K562 (cell line): ENCODE measurements at regions not wholly inside any gene's neighbourhood (a gene's known extent, or its start where the extent isn't known, plus 50 kb on each side); places are given as distances from the start of the nearest gene placed in this dataset.

Experiments used
- ATAC-seq: fragments of 200-7000 bp; cut with Tn5 transposase; 3 replicates; pipeline ENCODE4 v1.9.1; 2020; ENCODE audit warnings: moderate library complexity
- BruUV-seq: library from RNA; stranded (reverse); fragments of 400-500 nt; replicated peaks from 2 replicates; lab custom pipeline; 2021; lab: Mats Ljungman, UMichigan
- CTCF ChIA-PET: fragments of 300-600 bp; formaldehyde crosslinking; extraction: SDS; loops from one replicate; lab custom pipeline; 2021; ENCODE audit warnings: low intra/inter-chr PET ratio; lab: Yijun Ruan, JAX
- POLR2A ChIA-PET: fragments of 300-600, 350-650 bp; sonication (Branson Sonifier 250); formaldehyde crosslinking; extraction: SDS; loops from one replicate; lab custom pipeline; 2021; ENCODE audit warnings: antibody characterized with exemption, inconsistent platforms; lab: Yijun Ruan, JAX
- DNase-seq, 4 experiments: peaks; one replicate each; pipeline versions ENCODE4 v3.0.0 to v3.0.0-alpha.2; 2011 to 2018; ENCODE audit warnings: low spot score in 3 of 4, mixed read lengths in 3 of 4; ENCODE audit errors: extremely low read depth in 1 of 4
- FAIRE-seq: peaks from 2 replicates; lab custom pipeline; 2011; peaks lifted over from hg19 to GRCh38; lab: Jason Lieb, UNC
- H2AFZ ChIP-seq: 2 replicates; pipeline ENCODE4 v1.6.0; 2011; ENCODE audit warnings: low read depth, low read length, control low read depth, inconsistent platforms
- H3K27ac ChIP-seq: fragments of 200-600 bp; 3 replicates; pipeline ENCODE4 v1.8.0; 2011; ENCODE audit warnings: low read depth, mild to moderate bottlenecking, control low read depth, inconsistent platforms, low read length, moderate library complexity, mixed read lengths; ENCODE audit errors: extremely low read depth
- H3K27me3 ChIP-seq, 2 experiments: fragments of 300-600 bp in 1 of 2; 2 replicates in 1 of 2; 3 replicates in 1 of 2; pipeline versions ENCODE4 v1.6.0 to v1.8.0; 2011; ENCODE audit warnings: inconsistent platforms in 2 of 2, low read length in 2 of 2, mild to moderate bottlenecking in 1 of 2, mixed read lengths in 1 of 2, moderate library complexity in 1 of 2; ENCODE audit not compliant: control insufficient read depth in 2 of 2, insufficient read depth in 2 of 2
- H3K36me3 ChIP-seq: fragments of 300-600 bp; 3 replicates; pipeline ENCODE4 v1.8.0; 2011; ENCODE audit warnings: mild to moderate bottlenecking, low read length, inconsistent platforms; ENCODE audit not compliant: control insufficient read depth, insufficient read depth
- H3K4me1 ChIP-seq, 2 experiments: fragments of 200-600 bp in 1 of 2; replicated peaks in 1 of 2; 2 replicates in 1 of 2; 3 replicates in 1 of 2; pipeline versions ENCODE4 v1.5.1 to v1.8.0; 2011; ENCODE audit warnings: inconsistent platforms in 2 of 2, low read length in 2 of 2, mild to moderate bottlenecking in 1 of 2, mixed read lengths in 1 of 2, moderate library complexity in 1 of 2; ENCODE audit not compliant: control insufficient read depth in 2 of 2, insufficient read depth in 2 of 2
- H3K4me2 ChIP-seq: 2 replicates; pipeline ENCODE4 v1.6.1; 2011; ENCODE audit warnings: low read length, control low read depth, inconsistent platforms, mixed read lengths; ENCODE audit not compliant: insufficient read depth
- H3K4me3 ChIP-seq: fragments of 200-600 bp; sonication (generic), shearing (Covaris generic); 2 replicates; pipeline ENCODE4 v1.5.1; 2016; ENCODE audit warnings: control low read depth, inconsistent platforms
- H3K79me2 ChIP-seq: fragments of 200-600 bp; 3 replicates; pipeline ENCODE4 v1.8.0; 2011; ENCODE audit warnings: low read length, inconsistent platforms; ENCODE audit not compliant: control insufficient read depth, insufficient read depth
- H3K9ac ChIP-seq, 2 experiments: 2 replicates each; pipeline versions ENCODE4 v1.6.0 to v1.6.1; 2011; ENCODE audit warnings: low read depth in 2 of 2, low read length in 2 of 2, control low read depth in 1 of 2, inconsistent platforms in 1 of 2, mild to moderate bottlenecking in 1 of 2, mixed read lengths in 1 of 2; ENCODE audit not compliant: insufficient read depth in 1 of 2
- H3K9me1 ChIP-seq: one replicate; pipeline ENCODE4 v1.6.0; 2011; ENCODE audit warnings: inconsistent platforms, mild to moderate bottlenecking, low read length, moderate library complexity; ENCODE audit not compliant: control insufficient read depth, insufficient read depth
- H3K9me3 ChIP-seq: replicated peaks from 2 replicates; pipeline ENCODE4 v1.5.1; 2011; ENCODE audit warnings: low read depth, low read length, inconsistent platforms; ENCODE audit not compliant: control insufficient read depth, insufficient read depth
- H4K20me1 ChIP-seq: replicated peaks from 2 replicates; pipeline ENCODE4 v1.6.1; 2011; ENCODE audit warnings: low read length, inconsistent platforms, mixed read lengths; ENCODE audit not compliant: control insufficient read depth, insufficient read depth
- ELF1 ChIP-seq: fragments of 200-800 bp; sonication (Bioruptor generic); IDR thresholded peaks from 2 replicates; pipeline ENCODE4 v1.6.1; 2016; ENCODE audit warnings: missing genetic modification characterization, missing compliant biosample characterization
- HDGF ChIP-seq: fragments of 450-650 bp; IDR thresholded peaks from 2 replicates; pipeline ENCODE4 v1.6.1; 2016
- POLR2A ChIP-seq: fragments of 450-650 bp; conservative IDR thresholded peaks from 2 replicates; pipeline ENCODE4 v1.6.1; 2016
- POLR2B ChIP-seq: fragments of 450-650 bp; IDR thresholded peaks from 2 replicates; pipeline ENCODE4 v1.6.1; 2018; ENCODE audit warnings: low read depth; ENCODE audit not compliant: partially characterized antibody
- RBM25 ChIP-seq: fragments of 200-400 bp; formaldehyde crosslinking; IDR thresholded peaks from 2 replicates; pipeline ENCODE4 v1.6.1; 2018; ENCODE audit warnings: low read length, low read depth, moderate library complexity; ENCODE audit not compliant: severe bottlenecking
- ZNF23 ChIP-seq: fragments of 250-450 bp; sonication (Bioruptor Pico); IDR thresholded peaks from 2 replicates; pipeline ENCODE4 v1.4.0; 2020; ENCODE audit warnings: mild to moderate bottlenecking
- ZNF347 ChIP-seq: fragments of 450-650 bp; formaldehyde crosslinking; IDR thresholded peaks from 2 replicates; pipeline ENCODE4 v1.4.0; 2020; ENCODE audit warnings: low read depth, mild to moderate bottlenecking, moderate library complexity
- WGBS: fragments of 100-300 bp; shearing (Covaris generic); methylation state at CpG from one replicate; pipeline ENCODE4 v1.1.6; 2016; ENCODE audit warnings: low coverage, mixed read lengths; ENCODE audit not compliant: insufficient coverage; ENCODE audit errors: missing lambda C conversion rate; 5-methylcytosine and 5-hydroxymethylcytosine counted together
- in situ Hi-C: fragments of 300-500 bp; cut with MboI; formaldehyde crosslinking; loops from 4 replicates; pipeline ENCODE4 v1.15.0; 2018; ENCODE audit warnings: inconsistent platforms, mixed read lengths
- intact Hi-C: fragments of 100-400 bp; cut with micrococcal nuclease; formaldehyde crosslinking; loops from 2 replicates; pipeline ENCODE4 v1.14.2; 2022
- TF ChIP-seq, protein P1 (sequence below): IDR thresholded peaks from 3 replicates; pipeline ENCODE4 v1.6.1; 2011; ENCODE audit warnings: borderline replicate concordance, mild to moderate bottlenecking; ENCODE audit not compliant: insufficient read length, insufficient read depth
- TF ChIP-seq, protein P2 (sequence below): fragments of 450-650 bp; IDR thresholded peaks from 2 replicates; pipeline ENCODE4 v1.6.1; 2016; ENCODE audit warnings: antibody characterized with exemption

DNA sequence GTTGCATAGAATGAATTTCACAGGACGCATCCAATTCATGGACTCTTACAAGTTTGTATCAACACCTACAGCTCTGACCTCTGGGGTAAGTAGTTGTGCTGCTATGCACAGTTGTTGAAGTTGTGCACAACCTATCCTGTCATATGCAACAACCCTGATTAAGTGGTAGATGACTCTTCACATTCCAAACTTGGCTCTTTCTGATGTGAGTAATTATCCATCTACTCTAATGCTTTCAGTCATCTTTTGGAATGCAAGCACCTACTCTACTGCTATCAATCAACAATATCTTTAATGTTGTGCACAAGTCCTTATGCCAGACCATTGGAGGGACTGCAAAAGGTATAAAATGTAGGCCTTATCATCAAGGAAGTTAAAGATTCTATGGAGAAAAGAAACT, 921.4 kb downstream of the MCTP2 start:
- H2AFZ ChIP-seq: no peak overlapping the region
- H3K27ac ChIP-seq: no peak overlapping the region
- in situ Hi-C loops: no loop called here
- TF ChIP-seq POLR2B (no peak), POLR2A (no peak), HDGF (no peak), ZNF23 (no peak), ZNF347 (CRISPR knock-in tag) (no peak), ELF1 (tag) (no peak), RBM25 (no peak)
- TF ChIP-seq, protein P1, sequence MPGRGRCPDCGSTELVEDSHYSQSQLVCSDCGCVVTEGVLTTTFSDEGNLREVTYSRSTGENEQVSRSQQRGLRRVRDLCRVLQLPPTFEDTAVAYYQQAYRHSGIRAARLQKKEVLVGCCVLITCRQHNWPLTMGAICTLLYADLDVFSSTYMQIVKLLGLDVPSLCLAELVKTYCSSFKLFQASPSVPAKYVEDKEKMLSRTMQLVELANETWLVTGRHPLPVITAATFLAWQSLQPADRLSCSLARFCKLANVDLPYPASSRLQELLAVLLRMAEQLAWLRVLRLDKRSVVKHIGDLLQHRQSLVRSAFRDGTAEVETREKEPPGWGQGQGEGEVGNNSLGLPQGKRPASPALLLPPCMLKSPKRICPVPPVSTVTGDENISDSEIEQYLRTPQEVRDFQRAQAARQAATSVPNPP: no peak
- TF ChIP-seq, protein P2, sequence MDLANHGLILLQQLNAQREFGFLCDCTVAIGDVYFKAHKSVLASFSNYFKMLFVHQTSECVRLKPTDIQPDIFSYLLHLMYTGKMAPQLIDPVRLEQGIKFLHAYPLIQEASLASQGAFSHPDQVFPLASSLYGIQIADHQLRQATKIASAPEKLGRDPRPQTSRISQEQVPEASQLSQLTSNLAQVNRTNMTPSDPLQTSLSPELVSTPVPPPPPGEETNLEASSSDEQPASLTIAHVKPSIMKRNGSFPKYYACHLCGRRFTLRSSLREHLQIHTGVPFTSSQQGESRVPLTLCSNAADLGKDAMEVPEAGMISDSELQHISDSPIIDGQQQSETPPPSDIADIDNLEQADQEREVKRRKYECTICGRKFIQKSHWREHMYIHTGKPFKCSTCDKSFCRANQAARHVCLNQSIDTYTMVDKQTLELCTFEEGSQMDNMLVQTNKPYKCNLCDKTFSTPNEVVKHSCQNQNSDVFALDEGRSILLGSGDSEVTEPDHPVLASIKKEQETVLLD: no peak
- H3K4me2 ChIP-seq: no peak overlapping the region
- ChIA-PET POLR2A (no interaction called here), CTCF (no interaction called here)
- intact Hi-C loops: no loop called here
- H3K79me2 ChIP-seq: no peaks in the 10 kb centered on the region
- no peaks in the 10 kb centered on the region for H3K9me1 ChIP-seq
- no peaks in the 10 kb centered on the region for H4K20me1 ChIP-seq
- peaks cover 3% of the 10 kb centered on the region for H3K9me3 ChIP-seq
- DNase-seq (no peak), ATAC-seq (no peak), FAIRE-seq (no peak)
- H3K36me3 ChIP-seq: no peaks in the 10 kb centered on the region
- H3K9ac ChIP-seq: no peak overlapping the region
- H3K4me3 ChIP-seq: no peak overlapping the region
- BruUV-seq: no TSS peak
- 90% methylated on average over 1 of the region's 1 CpG for WGBS
- H3K27me3 ChIP-seq: no peaks in the 10 kb centered on the region
- H3K4me1 ChIP-seq: no peaks in the 10 kb centered on the region
